ENCODE measurements at regions not wholly inside any gene's neighbourhood (a gene's known extent, or its start where the extent isn't known, plus 50 kb on each side); places are given as distances from the start of the nearest gene placed in this dataset.

GRCh38 chr10:78768876-78769275 lies 299.9 kb upstream of the ZMIZ1 start:
- POLR2A ChIA-PET = no interaction called here
- no peak for TF ChIP-seq FOXA1 (IDR thresholded peaks at IDR 0.05)
- TF ChIP-seq BHLHE40 (IDR thresholded peaks at IDR 0.05; ENCODE audit: borderline replicate concordance) = no peak
- no peak for TF ChIP-seq CTBP1 (IDR thresholded peaks at IDR 0.05; ENCODE audit: borderline replicate concordance)
- no peak for TF ChIP-seq ARNT (IDR thresholded peaks at IDR 0.05)
- DNase-seq (ENCODE audit: extremely low spot score) = no peak
- CTCF ChIA-PET = no interaction called here

- DNase-seq (ENCODE audit: extremely low spot score) = no peak
- ChIA-PET POLR2A (no interaction called here), CTCF (no interaction called here)
- TF ChIP-seq FOXM1 (IDR thresholded peaks at IDR 0.05; ENCODE audit: borderline replicate concordance) = no peak
These were observed 299.2 kb upstream of the ZMIZ1 start for GRCh38 chr10:78769526-78769925.

GRCh38 chr10:78770167-78771090 lies 298.3 kb upstream of the ZMIZ1 start:
- ChIA-PET CTCF (no interaction called here), POLR2A (no interaction called here)
- TF ChIP-seq ARNT (IDR thresholded peaks at IDR 0.05) (no peak), SUZ12 (IDR thresholded peaks at IDR 0.05) (no peak)

GRCh38 chr10:78771260-78771659 lies 297.5 kb upstream of the ZMIZ1 start:
- ChIA-PET POLR2A (no interaction called here), CTCF (interaction anchor here (1.6 kb wide), 1 partner anchor 17 kb away, joined by 5 read pairs; no protein-coding TSS in a partner anchor)
- no peak for DNase-seq (ENCODE audit: extremely low spot score)
- TF ChIP-seq FOXK2 (IDR thresholded peaks at IDR 0.05) (no peak), FOXA1 (IDR thresholded peaks at IDR 0.05) (no peak), HDGF (IDR thresholded peaks at IDR 0.05; ENCODE audit: borderline replicate concordance) (no peak), FOXM1 (IDR thresholded peaks at IDR 0.05; ENCODE audit: borderline replicate concordance) (no peak), ZNF384 (IDR thresholded peaks at IDR 0.05) (no peak), L3MBTL2 (conservative IDR thresholded peaks at IDR 0.05) (no peak), SP1 (IDR thresholded peaks at IDR 0.05) (no peak), LEF1 (IDR thresholded peaks at IDR 0.05; ENCODE audit: borderline replicate concordance) (no peak), TARDBP (IDR thresholded peaks at IDR 0.05) (no peak), SUZ12 (IDR thresholded peaks at IDR 0.05) (no peak), PKNOX1 (IDR thresholded peaks at IDR 0.05) (no peak), BHLHE40 (IDR thresholded peaks at IDR 0.05; ENCODE audit: borderline replicate concordance) (no peak), ARNT (IDR thresholded peaks at IDR 0.05) (no peak), CTBP1 (IDR thresholded peaks at IDR 0.05; ENCODE audit: borderline replicate concordance) (no peak), NFRKB (IDR thresholded peaks at IDR 0.05) (no peak), ELF4 (IDR thresholded peaks at IDR 0.05) (no peak)

More at GRCh38 chr10:78770167-78771090, 298.3 kb upstream of the ZMIZ1 start:
- no peak for DNase-seq (ENCODE audit: extremely low spot score)

- CTCF ChIA-PET = interaction anchor here (1.6 kb wide), 1 partner anchor 17 kb away, joined by 5 read pairs; no protein-coding TSS in a partner anchor
- no peak for DNase-seq (ENCODE audit: extremely low spot score)
- POLR2A ChIA-PET = no interaction called here
- TF ChIP-seq NFRKB (IDR thresholded peaks at IDR 0.05) (no peak), ZNF384 (IDR thresholded peaks at IDR 0.05) (no peak), BHLHE40 (IDR thresholded peaks at IDR 0.05; ENCODE audit: borderline replicate concordance) (no peak), PKNOX1 (IDR thresholded peaks at IDR 0.05) (no peak), SUZ12 (IDR thresholded peaks at IDR 0.05) (no peak), LEF1 (IDR thresholded peaks at IDR 0.05; ENCODE audit: borderline replicate concordance) (no peak), CTBP1 (IDR thresholded peaks at IDR 0.05; ENCODE audit: borderline replicate concordance) (no peak), FOXM1 (IDR thresholded peaks at IDR 0.05; ENCODE audit: borderline replicate concordance) (no peak), ELF4 (IDR thresholded peaks at IDR 0.05) (no peak), FOXK2 (IDR thresholded peaks at IDR 0.05) (no peak), ARNT (IDR thresholded peaks at IDR 0.05) (no peak), TARDBP (IDR thresholded peaks at IDR 0.05) (no peak), SP1 (IDR thresholded peaks at IDR 0.05) (no peak), L3MBTL2 (conservative IDR thresholded peaks at IDR 0.05) (no peak), HDGF (IDR thresholded peaks at IDR 0.05; ENCODE audit: borderline replicate concordance) (no peak), FOXA1 (IDR thresholded peaks at IDR 0.05) (no peak)
These were observed 296.8 kb upstream of the ZMIZ1 start for GRCh38 chr10:78771808-78772455.

- TF ChIP-seq LEF1 (IDR thresholded peaks at IDR 0.05; ENCODE audit: borderline replicate concordance) (no peak), FOXK2 (IDR thresholded peaks at IDR 0.05) (no peak), SUZ12 (IDR thresholded peaks at IDR 0.05) (no peak), ZNF384 (IDR thresholded peaks at IDR 0.05) (no peak), PKNOX1 (IDR thresholded peaks at IDR 0.05) (no peak), TARDBP (IDR thresholded peaks at IDR 0.05) (no peak), ELF4 (IDR thresholded peaks at IDR 0.05) (no peak), CTBP1 (IDR thresholded peaks at IDR 0.05; ENCODE audit: borderline replicate concordance) (no peak), ARNT (IDR thresholded peaks at IDR 0.05) (no peak)
- DNase-seq (ENCODE audit: extremely low spot score) = no peak
- ChIA-PET POLR2A (no interaction called here), CTCF (interaction anchor here (1.6 kb wide), 1 partner anchor 18 kb away, joined by 5 read pairs; no protein-coding TSS in a partner anchor)
These were observed 296.3 kb upstream of the ZMIZ1 start for GRCh38 chr10:78772486-78772885.

Measured in HEK293T (cell line).